Activated T-cell treated with anti-CD3 and anti-CD28 coated beads for 1 hour (primary cell): ENCODE measurements at regions not wholly inside any gene's neighbourhood (a gene's known extent, or its start where the extent isn't known, plus 50 kb on each side); places are given as distances from the start of the nearest gene placed in this dataset.

Experiments
- DNase-seq: peaks from one replicate; pipeline ENCODE4 v3.0.0-alpha.2; 2020; ENCODE audit warnings: low read depth

GRCh38 chr2:71812736-71813135 lies 334.9 kb downstream of the CYP26B1 start:
- no peak for DNase-seq

DNA sequence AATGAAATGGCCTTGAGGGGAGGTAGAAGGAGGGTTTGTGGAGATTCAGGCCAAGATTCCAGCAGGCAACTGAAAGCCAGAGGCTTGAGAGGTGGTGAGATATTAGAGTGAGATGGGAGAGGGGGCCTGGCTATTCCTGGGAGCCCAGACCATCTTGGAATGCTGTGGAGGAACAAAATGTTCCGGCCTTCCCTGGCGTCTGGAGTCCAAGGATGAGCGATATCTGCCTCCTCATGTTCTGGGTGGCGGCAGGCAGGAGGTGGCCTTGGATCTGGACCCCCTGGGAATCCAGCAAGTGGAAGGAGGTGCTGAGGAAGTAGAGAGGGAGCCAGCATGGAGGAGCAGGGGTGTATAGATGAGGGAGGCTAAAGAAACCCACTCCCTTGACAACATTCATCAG lies 335.9 kb downstream of the CYP26B1 start:
- no peak for DNase-seq

- DNase-seq = no peak
These were observed 336.5 kb downstream of the CYP26B1 start for GRCh38 chr2:71811157-71811556.

DNA sequence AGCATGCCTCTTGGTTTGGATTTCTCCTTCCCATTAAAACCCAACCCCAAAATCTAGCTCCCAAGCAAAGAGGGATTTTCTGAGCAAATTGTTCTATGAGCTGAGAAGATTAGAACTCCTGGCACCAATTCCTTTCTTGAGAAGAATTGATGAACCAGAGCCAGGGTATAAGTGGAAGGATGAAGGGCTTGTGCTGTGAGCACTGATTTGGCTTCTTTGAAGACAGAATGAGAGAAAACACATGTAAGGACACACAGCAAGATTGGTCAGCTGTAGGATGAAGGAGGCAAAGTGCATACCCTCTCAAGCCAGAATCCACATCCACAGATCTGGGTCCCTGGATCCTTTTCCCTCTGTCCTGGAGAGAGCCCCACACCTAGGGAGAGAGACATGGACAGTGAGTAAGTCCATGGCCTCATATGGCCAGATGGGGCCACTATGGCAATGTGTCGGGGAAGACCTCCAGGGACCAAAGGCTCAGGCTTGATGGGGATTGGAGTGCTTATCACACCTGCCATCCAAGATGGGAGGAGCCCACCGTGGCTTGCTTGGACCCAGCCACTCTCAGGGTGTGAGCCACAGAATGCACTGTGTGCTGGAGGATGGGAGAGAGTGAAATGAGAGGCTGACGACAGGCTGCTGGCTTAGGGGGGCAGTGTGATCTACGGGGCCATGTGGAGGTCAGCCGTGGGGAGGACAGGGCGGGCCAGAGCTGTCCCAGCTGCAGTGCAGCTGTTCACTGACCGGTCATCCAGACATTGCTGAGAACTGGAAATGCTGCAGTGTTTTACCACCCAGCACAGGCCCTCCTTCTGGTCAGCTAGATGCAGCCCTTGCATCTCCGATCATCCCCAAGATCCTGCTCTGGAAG lies 339.8 kb downstream of the CYP26B1 start:
- DNase-seq = no peak

DNA sequence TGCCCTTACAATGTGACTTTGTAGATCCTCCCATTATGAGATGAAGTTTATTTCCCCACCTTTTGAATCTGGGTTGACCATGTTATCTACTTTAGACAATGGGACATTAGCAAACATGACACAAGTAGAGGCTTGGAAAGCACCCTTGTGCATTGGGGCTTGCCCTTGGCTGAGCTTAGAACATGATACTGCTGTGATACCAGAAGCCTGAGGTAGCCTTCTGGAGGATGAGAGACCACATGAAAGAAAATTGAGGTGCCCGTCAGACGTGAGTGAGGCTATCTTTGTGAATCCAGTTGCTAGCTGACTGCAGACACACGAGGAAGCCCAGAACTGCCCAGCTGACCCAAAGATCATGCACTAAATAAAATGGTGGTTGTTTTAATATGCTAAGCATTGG lies 341.2 kb downstream of the CYP26B1 start:
- no peak for DNase-seq

DNA sequence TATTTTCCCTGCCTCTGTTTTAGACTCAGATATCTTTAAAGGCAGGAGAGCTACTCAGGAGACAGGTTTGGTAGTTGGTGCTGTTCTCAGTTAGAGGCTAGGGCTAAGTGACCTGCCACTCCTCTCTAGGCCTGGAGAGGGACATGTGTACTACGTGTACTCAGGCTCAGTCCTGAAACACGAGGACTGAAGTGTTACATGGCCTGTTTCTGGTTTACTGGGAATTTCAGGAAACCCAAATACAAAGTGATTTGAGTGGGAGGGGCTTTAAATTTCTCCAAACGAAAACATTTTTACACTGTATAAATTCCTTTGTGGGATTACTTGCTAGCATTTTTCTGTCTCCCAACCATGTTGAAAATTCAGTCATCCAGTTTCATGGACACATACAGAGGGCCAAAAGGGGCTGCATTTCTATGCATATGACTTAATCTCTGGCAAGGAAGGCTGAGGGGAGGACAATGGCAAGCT lies 343.3 kb downstream of the CYP26B1 start:
- DNase-seq = no peak

GRCh38 chr2:71803398-71803797 lies 344.3 kb downstream of the CYP26B1 start:
- no peak for DNase-seq

GRCh38 chr2:71802556-71802955 lies 345.1 kb downstream of the CYP26B1 start:
- no peak for DNase-seq

- DNase-seq = no peak
These were observed 345.7 kb downstream of the CYP26B1 start for GRCh38 chr2:71801969-71802368.

DNA sequence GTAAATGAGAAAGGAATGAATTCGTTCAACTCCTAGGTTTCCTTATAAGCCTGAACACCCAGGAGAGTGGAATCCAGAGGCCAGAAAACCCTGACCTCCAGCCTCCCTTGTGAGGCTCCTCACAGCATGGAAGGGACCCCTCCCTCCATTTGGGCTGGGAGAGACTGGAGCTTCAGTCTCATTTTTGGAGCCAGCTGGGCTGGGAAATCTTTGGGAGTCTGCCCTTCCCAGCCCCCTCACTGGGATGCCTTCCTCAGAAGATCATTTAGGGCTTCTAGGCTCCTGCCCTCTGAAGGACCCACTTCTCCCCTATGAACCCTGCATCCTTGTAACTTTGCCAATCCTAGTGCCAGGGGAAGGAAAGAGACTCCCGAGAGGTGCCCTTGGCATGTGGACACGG lies 346.1 kb downstream of the CYP26B1 start:
- no peak for DNase-seq

DNA sequence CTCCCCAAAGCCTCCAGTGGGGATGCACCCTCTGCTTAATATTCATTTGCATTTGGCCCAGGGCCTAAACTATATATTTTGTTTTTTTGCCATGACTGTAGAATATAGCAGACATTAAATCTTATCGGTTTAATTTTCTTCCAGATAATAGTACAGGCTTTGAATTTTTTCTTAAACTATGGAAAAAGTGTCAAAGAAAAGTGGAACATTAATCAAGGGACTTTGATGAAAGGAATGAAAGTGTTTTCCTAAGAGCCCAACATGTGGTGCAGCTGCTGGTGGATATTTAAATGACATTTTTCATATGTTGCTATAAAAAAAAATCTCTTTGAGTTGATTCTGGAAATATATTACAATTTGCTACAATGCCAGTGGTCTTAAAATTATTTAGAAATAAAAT lies 346.8 kb downstream of the CYP26B1 start:
- no peak for DNase-seq

GRCh38 chr2:71800106-71800809 lies 346.9 kb downstream of the DYSF start:
- no peak for DNase-seq

DNA sequence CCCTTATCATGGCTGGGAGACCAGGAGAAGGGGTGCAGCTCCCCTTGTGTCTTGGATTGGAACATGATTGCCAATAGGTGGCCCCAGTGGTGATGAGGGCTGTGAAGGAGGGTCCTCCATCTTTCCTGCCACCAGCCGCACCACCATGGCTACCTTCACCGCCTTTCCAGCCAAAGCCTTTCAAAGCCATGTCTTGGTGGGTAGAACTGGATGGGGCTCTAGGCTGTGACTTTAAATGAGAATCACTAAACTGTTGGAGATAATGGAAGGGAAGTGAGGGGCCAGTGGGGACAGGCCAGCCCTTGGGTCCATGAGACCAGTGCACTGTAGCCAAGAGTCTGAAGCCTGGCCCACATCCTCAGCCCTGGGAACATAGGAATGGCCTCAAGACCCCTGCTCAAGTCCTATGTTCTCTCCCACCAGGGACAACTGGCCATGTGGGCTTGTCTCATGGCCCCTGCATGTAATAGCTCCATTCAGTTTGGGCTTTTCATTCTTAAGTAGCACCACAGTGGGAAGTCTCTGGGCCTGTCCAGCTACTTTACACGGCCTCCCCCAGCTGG lies 345.7 kb downstream of the DYSF start:
- DNase-seq = no peak

DNA sequence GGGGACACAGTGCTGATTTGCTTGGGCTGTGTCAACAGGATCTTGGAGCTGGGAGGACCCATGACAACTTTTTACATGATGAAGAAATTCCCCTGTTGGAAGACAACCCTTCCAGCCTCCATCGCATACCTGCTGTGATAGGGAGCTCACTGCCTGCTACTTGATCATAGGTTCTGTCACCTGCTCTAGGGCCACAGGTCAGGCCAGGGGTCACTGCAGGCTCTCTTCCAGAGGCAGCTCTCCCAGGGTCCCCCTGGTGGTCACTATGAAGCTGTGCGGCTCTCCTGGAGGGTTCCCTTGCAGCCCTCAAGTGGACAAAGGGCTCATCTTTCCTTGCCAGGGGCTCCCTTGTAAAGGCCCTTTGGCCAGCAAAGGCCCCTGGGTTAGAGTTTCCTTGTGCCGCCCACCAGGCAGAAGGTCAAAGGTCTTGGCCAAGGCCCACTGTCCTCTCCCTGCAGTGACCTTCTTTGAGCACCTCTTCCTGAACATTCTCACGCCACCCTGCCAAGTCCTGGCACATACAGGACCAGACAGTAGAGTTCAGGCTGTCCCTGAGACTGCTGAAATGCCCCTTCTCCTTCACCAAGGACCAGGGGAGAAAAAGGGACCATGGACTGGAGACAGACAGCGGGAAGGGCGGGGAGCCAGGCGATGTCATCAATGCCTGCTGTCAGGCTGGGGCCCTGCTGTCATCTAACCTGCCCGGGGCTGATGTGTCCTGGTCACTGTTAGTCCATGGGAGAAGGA lies 345.1 kb downstream of the DYSF start:
- DNase-seq = no peak

DNA sequence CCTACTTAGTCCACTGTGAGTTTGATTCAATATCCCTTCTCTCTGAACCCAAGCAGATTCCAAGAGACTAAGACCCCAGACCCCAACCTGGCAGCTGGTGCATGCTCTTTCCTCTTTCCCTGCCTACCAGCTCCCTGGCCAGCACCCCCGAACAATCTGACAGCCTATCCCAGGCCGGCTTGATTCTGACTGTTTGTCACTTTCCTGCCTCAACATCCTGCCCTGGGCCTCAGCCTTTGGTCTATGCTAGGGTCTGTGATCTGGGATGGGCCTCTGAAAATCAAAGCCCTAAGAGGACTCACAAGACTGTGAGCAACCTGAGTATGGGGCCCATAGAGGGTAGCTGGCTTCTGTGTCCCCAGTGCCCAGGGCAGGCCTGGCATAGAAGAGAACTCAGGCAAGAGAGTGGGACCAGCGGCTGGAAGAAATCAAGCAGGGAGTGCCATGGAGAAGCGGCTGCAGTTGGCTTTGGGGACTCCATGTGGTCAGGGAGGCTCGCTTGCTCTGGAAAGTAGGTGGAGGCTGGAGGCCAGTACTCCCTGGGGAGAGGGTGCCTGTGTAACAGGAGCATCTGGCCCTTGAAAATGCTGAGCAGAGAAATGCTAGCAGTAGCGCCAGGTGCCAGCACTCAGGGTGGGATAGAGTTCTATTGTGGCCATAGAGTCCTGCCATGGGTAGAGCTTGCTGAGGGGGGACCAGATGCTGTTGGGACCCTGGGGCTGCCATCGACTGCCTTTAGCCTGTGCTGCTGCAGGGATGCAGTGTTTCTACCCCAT lies 343.9 kb downstream of the DYSF start:
- DNase-seq = no peak

- DNase-seq = no peak
These were observed 342.8 kb downstream of the DYSF start for GRCh38 chr2:71796174-71796593.

- DNase-seq = no peak
These were observed 342.1 kb downstream of the DYSF start for GRCh38 chr2:71795486-71795885.

GRCh38 chr2:71794611-71795010 lies 341.2 kb downstream of the DYSF start:
- no peak for DNase-seq

DNA sequence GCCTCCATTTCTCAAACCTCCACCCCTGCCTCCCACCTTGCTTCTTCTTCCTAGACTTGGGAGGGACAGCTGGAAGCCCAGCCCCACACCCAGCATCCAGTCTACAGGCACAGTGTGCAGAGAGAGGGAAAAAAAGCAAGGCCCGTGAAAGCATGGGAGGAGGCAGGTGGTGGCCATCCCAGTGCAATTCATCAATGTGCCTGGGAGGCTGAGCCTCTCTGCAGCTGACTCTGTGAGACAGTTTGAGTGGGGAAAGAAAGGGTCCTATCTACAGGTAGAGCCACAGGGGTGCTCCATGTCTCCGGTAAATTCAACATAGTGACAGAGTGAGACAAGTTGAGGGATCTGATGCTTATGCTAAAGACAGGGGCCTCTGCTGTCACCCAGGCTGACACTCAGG lies 340.6 kb downstream of the DYSF start:
- DNase-seq = no peak

- DNase-seq = no peak
These were observed 339.8 kb downstream of the DYSF start for GRCh38 chr2:71792926-71793761.
